ENCODE measurements at regions not wholly inside any gene's neighbourhood (a gene's known extent, or its start where the extent isn't known, plus 50 kb on each side); places are given as distances from the start of the nearest gene placed in this dataset.

DNA sequence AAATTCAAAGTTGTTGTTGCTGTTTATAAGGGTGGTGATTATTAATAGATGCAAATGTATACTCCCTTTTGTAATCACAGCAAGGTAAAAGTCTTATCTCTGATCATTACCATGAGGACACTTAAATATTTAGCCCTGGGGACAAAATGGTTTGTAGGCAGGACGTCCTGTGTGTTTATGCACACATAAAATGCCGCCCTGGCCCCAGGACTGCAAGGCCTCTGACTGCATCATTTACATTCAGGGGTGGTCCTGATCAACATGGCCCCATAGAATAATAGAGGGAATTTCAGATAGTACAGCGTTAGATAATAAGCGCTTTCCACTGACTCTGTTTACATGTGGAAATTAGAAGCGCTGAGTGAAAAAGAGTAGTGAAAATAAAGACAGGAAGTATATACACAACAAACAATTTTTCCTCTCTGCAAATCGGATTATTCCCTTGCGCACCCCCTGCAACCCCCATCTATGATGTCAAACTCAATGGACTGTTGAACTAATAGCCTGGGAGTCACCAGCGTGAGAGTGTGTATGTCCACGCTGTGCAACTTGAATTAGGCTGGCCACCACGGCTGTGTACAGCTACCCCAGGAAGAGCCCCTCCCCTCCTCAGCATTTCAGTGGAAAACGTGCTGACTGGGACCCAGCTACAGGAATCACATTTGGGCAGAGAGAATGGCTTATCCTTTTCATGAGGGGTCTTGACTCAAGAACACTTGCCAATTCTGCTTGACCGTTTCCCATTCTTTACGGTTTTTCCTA lies 291.5 kb downstream of the SOX11 start:
- no peak for DNase-seq (ENCODE audit: low read depth, low spot score)
- Histone ChIP-seq H3K4me1 (ENCODE audit: insufficient read depth, insufficient read length) (no peaks in the 10 kb centered on the region), H3K36me3 (ENCODE audit: insufficient read depth, insufficient read length, low read length) (no peaks in the 10 kb centered on the region), H3K4me3 (ENCODE audit: insufficient read length, low read depth) (no peak overlapping the region), H3K27me3 (ENCODE audit: insufficient read depth, insufficient read length) (no peaks in the 10 kb centered on the region), H3K9ac (ENCODE audit: insufficient read length, low read depth) (no peak overlapping the region), H3K9me3 (ENCODE audit: insufficient read depth, low read length) (no peaks in the 10 kb centered on the region)
- TF ChIP-seq YY1 (IDR thresholded peaks at IDR 0.05; ENCODE audit: insufficient read depth, insufficient read length): no peak
- no peak for TF ChIP-seq SUZ12 (IDR thresholded peaks at IDR 0.05; ENCODE audit: extremely low read depth, insufficient read depth, insufficient read length)
- TF ChIP-seq ZNF274 (IDR thresholded peaks at IDR 0.05; ENCODE audit: low read depth, low read length): no peak

GRCh38 chr2:5984273-5984655 lies 292.1 kb downstream of the SOX11 start:
- H3K36me3 ChIP-seq (ENCODE audit: insufficient read depth, insufficient read length, low read length): no peaks in the 10 kb centered on the region
- TF ChIP-seq YY1 (IDR thresholded peaks at IDR 0.05; ENCODE audit: insufficient read depth, insufficient read length) (no peak), ZNF274 (IDR thresholded peaks at IDR 0.05; ENCODE audit: low read depth, low read length) (no peak), SUZ12 (IDR thresholded peaks at IDR 0.05; ENCODE audit: extremely low read depth, insufficient read depth, insufficient read length) (no peak)
- no peak overlapping the region for H3K9ac ChIP-seq (ENCODE audit: insufficient read length, low read depth)

GRCh38 chr2:5984946-5985345 lies 292.8 kb downstream of the SOX11 start:
- no peak overlapping the region for H3K9ac ChIP-seq (ENCODE audit: insufficient read length, low read depth)
- TF ChIP-seq ZNF274 (IDR thresholded peaks at IDR 0.05; ENCODE audit: low read depth, low read length) (no peak), YY1 (IDR thresholded peaks at IDR 0.05; ENCODE audit: insufficient read depth, insufficient read length) (no peak), SUZ12 (IDR thresholded peaks at IDR 0.05; ENCODE audit: extremely low read depth, insufficient read depth, insufficient read length) (no peak)
- no peak for DNase-seq (ENCODE audit: low read depth, low spot score)
- H3K4me1 ChIP-seq (ENCODE audit: insufficient read depth, insufficient read length): no peaks in the 10 kb centered on the region
- H3K9me3 ChIP-seq (ENCODE audit: insufficient read depth, low read length): no peaks in the 10 kb centered on the region
- H3K27me3 ChIP-seq (ENCODE audit: insufficient read depth, insufficient read length): no peaks in the 10 kb centered on the region
- no peaks in the 10 kb centered on the region for H3K36me3 ChIP-seq (ENCODE audit: insufficient read depth, insufficient read length, low read length)
- H3K4me3 ChIP-seq (ENCODE audit: insufficient read length, low read depth): no peak overlapping the region

More at GRCh38 chr2:5984273-5984655, 292.1 kb downstream of the SOX11 start:
- Histone ChIP-seq H3K9me3 (ENCODE audit: insufficient read depth, low read length) (no peaks in the 10 kb centered on the region), H3K27me3 (ENCODE audit: insufficient read depth, insufficient read length) (no peaks in the 10 kb centered on the region), H3K4me3 (ENCODE audit: insufficient read length, low read depth) (no peak overlapping the region), H3K4me1 (ENCODE audit: insufficient read depth, insufficient read length) (no peaks in the 10 kb centered on the region)
- no peak for DNase-seq (ENCODE audit: low read depth, low spot score)

- no peak overlapping the region for H3K4me3 ChIP-seq (ENCODE audit: insufficient read length, low read depth)
- no peaks in the 10 kb centered on the region for H3K9me3 ChIP-seq (ENCODE audit: insufficient read depth, low read length)
- H3K27me3 ChIP-seq (ENCODE audit: insufficient read depth, insufficient read length): no peaks in the 10 kb centered on the region
- no peaks in the 10 kb centered on the region for H3K4me1 ChIP-seq (ENCODE audit: insufficient read depth, insufficient read length)
- TF ChIP-seq YY1 (IDR thresholded peaks at IDR 0.05; ENCODE audit: insufficient read depth, insufficient read length): no peak
- no peak for TF ChIP-seq ZNF274 (IDR thresholded peaks at IDR 0.05; ENCODE audit: low read depth, low read length)
- TF ChIP-seq SUZ12 (IDR thresholded peaks at IDR 0.05; ENCODE audit: extremely low read depth, insufficient read depth, insufficient read length): no peak
- DNase-seq (ENCODE audit: low read depth, low spot score): no peak
- no peaks in the 10 kb centered on the region for H3K36me3 ChIP-seq (ENCODE audit: insufficient read depth, insufficient read length, low read length)
- no peak overlapping the region for H3K9ac ChIP-seq (ENCODE audit: insufficient read length, low read depth)
These were observed 293.6 kb downstream of the SOX11 start for GRCh38 chr2:5985536-5986385.

GRCh38 chr2:5986801-5987787 lies 294.9 kb downstream of the SOX11 start:
- Histone ChIP-seq H3K4me1 (ENCODE audit: insufficient read depth, insufficient read length) (peaks cover 2% of the 10 kb centered on the region), H3K4me3 (ENCODE audit: insufficient read length, low read depth) (no peak overlapping the region), H3K9me3 (ENCODE audit: insufficient read depth, low read length) (no peaks in the 10 kb centered on the region), H3K27me3 (ENCODE audit: insufficient read depth, insufficient read length) (no peaks in the 10 kb centered on the region), H3K36me3 (ENCODE audit: insufficient read depth, insufficient read length, low read length) (no peaks in the 10 kb centered on the region), H3K9ac (ENCODE audit: insufficient read length, low read depth) (no peak overlapping the region)
- DNase-seq (ENCODE audit: low read depth, low spot score): no peak
- TF ChIP-seq YY1 (IDR thresholded peaks at IDR 0.05; ENCODE audit: insufficient read depth, insufficient read length): no peak
- TF ChIP-seq ZNF274 (IDR thresholded peaks at IDR 0.05; ENCODE audit: low read depth, low read length): no peak
- TF ChIP-seq SUZ12 (IDR thresholded peaks at IDR 0.05; ENCODE audit: extremely low read depth, insufficient read depth, insufficient read length): no peak

GRCh38 chr2:5988120-5988519 lies 295.9 kb downstream of the SOX11 start:
- H3K36me3 ChIP-seq (ENCODE audit: insufficient read depth, insufficient read length, low read length): no peaks in the 10 kb centered on the region
- no peaks in the 10 kb centered on the region for H3K27me3 ChIP-seq (ENCODE audit: insufficient read depth, insufficient read length)
- no peaks in the 10 kb centered on the region for H3K9me3 ChIP-seq (ENCODE audit: insufficient read depth, low read length)
- H3K4me1 ChIP-seq (ENCODE audit: insufficient read depth, insufficient read length): peaks cover 2% of the 10 kb centered on the region
- no peak overlapping the region for H3K9ac ChIP-seq (ENCODE audit: insufficient read length, low read depth)
- H3K4me3 ChIP-seq (ENCODE audit: insufficient read length, low read depth): no peak overlapping the region
- no peak for TF ChIP-seq YY1 (IDR thresholded peaks at IDR 0.05; ENCODE audit: insufficient read depth, insufficient read length)
- no peak for TF ChIP-seq SUZ12 (IDR thresholded peaks at IDR 0.05; ENCODE audit: extremely low read depth, insufficient read depth, insufficient read length)
- TF ChIP-seq ZNF274 (IDR thresholded peaks at IDR 0.05; ENCODE audit: low read depth, low read length): no peak
- DNase-seq (ENCODE audit: low read depth, low spot score): no peak

Data from NT2/D1 (cell line).